Endodermal cell (in vitro differentiated cells): ENCODE measurements at regions not wholly inside any gene's neighbourhood (a gene's known extent, or its start where the extent isn't known, plus 50 kb on each side); places are given as distances from the start of the nearest gene placed in this dataset.

Experiments used
- DNase-seq: peaks from one replicate; pipeline ENCODE4 v3.0.0-alpha.2; 2017
- H3K27ac ChIP-seq: 2 replicates; pipeline ENCODE4 v1.5.1; 2013; ENCODE audit warnings: mild to moderate bottlenecking, low read depth, low read length, moderate library complexity
- H3K27me3 ChIP-seq: 2 replicates; pipeline ENCODE4 v1.6.1; 2013; ENCODE audit warnings: mild to moderate bottlenecking, low read length, moderate library complexity; ENCODE audit not compliant: insufficient read depth, control insufficient read depth, poor library complexity, severe bottlenecking
- H3K36me3 ChIP-seq: 2 replicates; pipeline ENCODE4 v1.7.0; 2013; ENCODE audit warnings: mild to moderate bottlenecking, low read length, moderate library complexity; ENCODE audit not compliant: control insufficient read depth, insufficient read depth
- H3K4me1 ChIP-seq: one replicate; pipeline ENCODE4 v1.7.0; 2013; ENCODE audit warnings: low read length; ENCODE audit not compliant: control insufficient read depth, insufficient read depth
- H3K4me3 ChIP-seq: 2 replicates; pipeline ENCODE4 v1.5.1; 2013; ENCODE audit warnings: mild to moderate bottlenecking, low read length, moderate library complexity
- H3K9ac ChIP-seq: 2 replicates; pipeline ENCODE4 v1.6.1; 2013; ENCODE audit warnings: mild to moderate bottlenecking, low read length, moderate library complexity; ENCODE audit not compliant: poor library complexity, severe bottlenecking; ENCODE audit errors: extremely low read depth
- H3K9me3 ChIP-seq: 2 replicates; pipeline ENCODE4 v1.6.1; 2013; ENCODE audit warnings: mild to moderate bottlenecking, low read length, moderate library complexity; ENCODE audit not compliant: control insufficient read depth
- H3K27ac Mint-ChIP-seq: 2 replicates; pipeline ENCODE4 v1.8.0; 2020; ENCODE audit warnings: mixed read lengths
- H3K27me3 Mint-ChIP-seq: 2 replicates; pipeline ENCODE4 v1.8.0; 2021; ENCODE audit warnings: mild to moderate bottlenecking, mixed read lengths; ENCODE audit not compliant: insufficient read depth
- H3K36me3 Mint-ChIP-seq: 2 replicates; pipeline ENCODE4 v1.8.0; 2020; ENCODE audit warnings: low read depth, mixed read lengths
- H3K4me1 Mint-ChIP-seq: 2 replicates; pipeline ENCODE4 v1.8.0; 2020; ENCODE audit warnings: mixed read lengths
- H3K4me3 Mint-ChIP-seq: 2 replicates; pipeline ENCODE4 v1.8.0; 2020; ENCODE audit warnings: mild to moderate bottlenecking, moderate library complexity, mixed read lengths
- H3K9me3 Mint-ChIP-seq: 2 replicates; pipeline ENCODE4 v1.8.0; 2020; ENCODE audit warnings: mild to moderate bottlenecking, mixed read lengths
- CTCF ChIP-seq: fragments of 200-600 bp; sonication (generic); conservative IDR thresholded peaks from 2 replicates; pipeline ENCODE4 v1.5.0; 2021; ENCODE audit warnings: antibody characterized with exemption, mild to moderate bottlenecking
- whole genome bisulfite sequencing, 2 experiments: methylation state at CpG; one replicate each; pipeline versions ENCODE4 v1.1.5 to v1.1.7; 2013; ENCODE audit warnings: missing lambda C conversion rate in 2 of 2, mixed read lengths in 1 of 2; ENCODE audit not compliant: insufficient coverage in 1 of 2, insufficient read length in 1 of 2; 5-methylcytosine and 5-hydroxymethylcytosine counted together

- H3K27me3 ChIP-seq, result no peaks in the 10 kb centered on the region
- H3K4me1 Mint-ChIP-seq, result no peaks in the 10 kb centered on the region
- 70 to 100% methylated on average over 2 to 4 of the region's 4 CpGs for WGBS, 2 experiments
- no peaks in the 10 kb centered on the region for H3K36me3 ChIP-seq
- H3K27ac ChIP-seq, result no peak overlapping the region
- no peak overlapping the region for H3K9ac ChIP-seq
- peaks cover 2% of the 10 kb centered on the region for H3K9me3 Mint-ChIP-seq
- no peak overlapping the region for H3K4me3 ChIP-seq
- TF ChIP-seq CTCF, result no peak
- no peaks in the 10 kb centered on the region for H3K27me3 Mint-ChIP-seq
- no peak overlapping the region for H3K27ac Mint-ChIP-seq
- no peaks in the 10 kb centered on the region for H3K4me1 ChIP-seq
- no peaks in the 10 kb centered on the region for H3K36me3 Mint-ChIP-seq
- no peak for DNase-seq
- H3K9me3 ChIP-seq, result no peaks in the 10 kb centered on the region
- H3K4me3 Mint-ChIP-seq, result no peak overlapping the region
These were observed 300.5 kb downstream of the COX7C start for GRCh38 chr5:86918246-86918645.

- no peaks in the 10 kb centered on the region for H3K9me3 ChIP-seq
- Mint-ChIP-seq H3K9me3 (peaks cover 2% of the 10 kb centered on the region), H3K4me1 (peaks cover 20% of the 10 kb centered on the region), H3K27me3 (no peaks in the 10 kb centered on the region), H3K36me3 (no peaks in the 10 kb centered on the region), H3K4me3 (no peak overlapping the region), H3K27ac (no peak overlapping the region)
- no peak overlapping the region for H3K27ac ChIP-seq
- H3K4me3 ChIP-seq, result no peak overlapping the region
- 83% methylated on average over 1 of the region's 1 CpG; no CpG with 5 or more reads in 1 of the 2 experiments for WGBS, 2 experiments
- DNase-seq, result no peak
- TF ChIP-seq CTCF, result no peak
- no peaks in the 10 kb centered on the region for H3K27me3 ChIP-seq
- H3K9ac ChIP-seq, result no peak overlapping the region
- no peaks in the 10 kb centered on the region for H3K36me3 ChIP-seq
- H3K4me1 ChIP-seq, result no peaks in the 10 kb centered on the region
These were observed 308.3 kb downstream of the COX7C start for GRCh38 chr5:86926033-86926432.

- Mint-ChIP-seq H3K36me3 (no peaks in the 10 kb centered on the region), H3K27me3 (no peaks in the 10 kb centered on the region), H3K4me1 (peaks cover 20% of the 10 kb centered on the region), H3K9me3 (no peaks in the 10 kb centered on the region), H3K4me3 (no peak overlapping the region), H3K27ac (no peak overlapping the region)
- no peak overlapping the region for H3K9ac ChIP-seq
- H3K27me3 ChIP-seq, result no peaks in the 10 kb centered on the region
- peak; percentile 80 for DNase-seq
- WGBS, 2 experiments, result 38 to 57% methylated on average over 8 of the region's 8 CpGs
- no peaks in the 10 kb centered on the region for H3K9me3 ChIP-seq
- no peak overlapping the region for H3K4me3 ChIP-seq
- H3K27ac ChIP-seq, result no peak overlapping the region
- no peaks in the 10 kb centered on the region for H3K36me3 ChIP-seq
- no peak for TF ChIP-seq CTCF
- no peaks in the 10 kb centered on the region for H3K4me1 ChIP-seq
These were observed 311.5 kb downstream of the COX7C start for GRCh38 chr5:86929123-86929766.
